Stimulated activated CD4-positive, alpha-beta T cell treated with anti-CD3 and anti-CD28 coated beads, Interleukin-4, amount 100 ng/mL, for 4 hours (primary cell): ENCODE measurements at regions not wholly inside any gene's neighbourhood (a gene's known extent, or its start where the extent isn't known, plus 50 kb on each side); places are given as distances from the start of the nearest gene placed in this dataset.
"Not testable (repeated sequence)": the region's sequence is repeated elsewhere in the genome, so short reads cannot be mapped to it uniquely, and the experiment has no call there.

ENCODE experiments used
- DNase-seq, 2 experiments: peaks; one replicate each; pipeline ENCODE4 v3.0.0-alpha.2; 2020

DNA sequence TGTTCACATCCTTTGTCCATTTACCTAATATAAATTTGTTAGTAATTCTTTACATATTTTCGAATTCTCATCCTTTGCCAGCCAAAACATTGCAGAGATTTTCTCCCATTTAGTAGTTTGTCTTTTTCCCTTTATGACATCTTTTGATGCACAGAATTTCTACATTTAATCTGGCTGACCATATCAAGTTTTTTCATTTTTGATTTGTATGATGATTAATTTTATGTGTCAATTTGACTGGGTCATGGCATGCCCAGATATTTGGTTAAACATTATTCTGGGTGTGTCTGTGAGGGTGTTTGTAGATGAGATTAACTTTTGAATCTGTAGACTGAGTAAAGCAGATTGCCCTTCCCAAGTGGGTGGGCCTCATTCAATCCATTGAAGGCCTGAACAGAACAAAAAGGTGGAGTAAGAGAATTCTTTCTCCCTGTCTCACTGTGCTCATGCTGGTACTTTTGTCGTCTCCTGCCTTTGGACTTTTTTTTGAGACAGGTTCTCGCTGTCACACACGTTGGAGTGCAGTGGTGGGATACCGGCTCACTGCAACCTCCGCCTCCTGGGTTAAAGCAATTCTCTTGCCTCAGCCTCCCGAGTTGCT, 72.1 kb upstream of the EPB41L1 start:
- DNase-seq, result no peak

GRCh38 chr20:36083200-36083599, 71.3 kb upstream of the EPB41L1 start:
- not testable (repeated sequence) for DNase-seq

GRCh38 chr20:36084356-36084755, 70.2 kb upstream of the EPB41L1 start:
- no peak for DNase-seq

GRCh38 chr20:36084897-36085613, 69.5 kb upstream of the EPB41L1 start:
- no peak for DNase-seq

DNA sequence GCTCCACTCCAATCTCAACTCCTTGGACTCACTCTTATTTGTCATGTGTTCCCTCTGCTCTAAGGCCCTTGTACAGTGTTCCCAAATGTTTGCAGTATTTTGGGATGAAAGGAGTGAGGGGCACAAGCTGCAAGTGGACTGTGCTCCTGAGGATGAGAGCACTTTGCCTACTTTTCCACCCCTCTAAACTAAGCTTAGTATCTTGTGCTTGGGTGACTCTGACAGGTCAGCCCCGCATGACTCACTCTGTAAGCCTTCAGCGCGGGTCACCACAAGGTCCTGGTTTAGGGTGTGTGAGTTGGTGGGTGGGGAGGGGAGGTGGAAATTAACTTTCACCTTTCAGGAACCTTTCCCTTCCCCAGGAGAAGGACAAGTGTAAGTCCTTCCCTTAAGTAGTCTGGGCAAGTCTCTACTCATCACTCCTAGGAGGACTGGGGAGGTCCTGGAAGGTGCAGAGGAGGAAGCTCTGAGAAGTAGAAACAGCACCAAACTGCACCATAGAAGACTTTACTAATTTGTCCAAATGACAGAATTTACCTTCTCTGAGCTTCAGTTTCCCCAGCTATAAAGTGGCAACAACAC, 68.8 kb upstream of the EPB41L1 start:
- DNase-seq, result no peak

- no peak for DNase-seq
Observed at GRCh38 chr20:36086767-36087166, 67.8 kb upstream of the EPB41L1 start.

DNA sequence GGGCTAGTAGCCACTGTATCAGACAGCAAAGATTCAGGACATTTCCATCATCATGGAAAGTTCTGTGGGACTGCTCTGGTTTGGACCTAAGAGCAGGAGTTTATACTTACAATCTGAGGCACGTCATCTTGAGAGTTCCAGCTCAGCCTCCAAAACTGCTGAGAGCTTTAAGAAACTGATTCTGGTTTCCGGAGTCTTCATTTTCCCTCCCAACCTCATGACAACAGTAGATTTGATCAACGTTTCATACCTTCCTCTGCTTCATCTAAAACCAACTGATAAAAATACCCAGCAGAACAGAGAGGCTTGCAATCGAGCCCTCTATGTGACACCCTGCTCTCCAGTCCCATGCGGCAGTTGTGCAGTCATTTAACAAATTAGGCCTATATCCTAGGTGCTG, 64.3 kb upstream of the EPB41L1 start:
- DNase-seq, result no peak

GRCh38 chr20:36091561-36092397, 62.8 kb upstream of the EPB41L1 start:
- no peak for DNase-seq

DNA sequence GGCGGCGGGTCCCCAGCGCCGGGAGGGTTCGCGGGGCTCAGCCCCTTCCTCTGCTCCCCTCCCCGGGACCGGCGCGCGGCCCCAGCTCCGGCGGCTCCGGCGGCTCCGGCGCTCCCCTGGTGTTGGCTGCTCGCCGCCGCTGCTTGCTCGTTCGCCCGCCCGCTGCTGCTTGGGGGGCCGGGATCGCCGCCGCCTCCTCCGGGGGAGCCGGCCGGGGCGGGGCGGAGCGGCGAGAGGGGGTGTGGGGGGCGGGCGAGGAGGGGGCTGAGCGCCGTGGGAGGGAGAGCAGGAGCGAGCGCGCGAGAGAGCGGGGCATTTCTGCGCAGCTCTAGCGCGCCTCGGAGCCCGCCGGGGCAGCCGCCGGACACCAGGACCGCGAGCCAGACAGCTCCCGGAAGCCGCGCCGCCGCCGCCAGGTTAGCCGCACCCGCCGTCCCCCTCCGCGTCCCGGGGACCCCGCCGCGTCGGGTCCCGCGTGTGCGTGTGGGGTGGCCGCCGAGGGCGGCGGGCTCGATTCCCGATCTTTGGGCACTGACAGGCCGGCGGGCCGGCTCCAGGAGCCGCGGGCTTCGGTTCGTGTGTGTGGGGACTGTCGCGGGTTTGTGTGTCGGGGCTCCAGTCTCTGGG, 62.0 kb upstream of the EPB41L1 start:
- DNase-seq, result peak in 1 of 2 experiments; percentile 9

GRCh38 chr20:36093025-36093803, 61.3 kb upstream of the EPB41L1 start:
- peak; percentile 34 to 36 for DNase-seq

DNA sequence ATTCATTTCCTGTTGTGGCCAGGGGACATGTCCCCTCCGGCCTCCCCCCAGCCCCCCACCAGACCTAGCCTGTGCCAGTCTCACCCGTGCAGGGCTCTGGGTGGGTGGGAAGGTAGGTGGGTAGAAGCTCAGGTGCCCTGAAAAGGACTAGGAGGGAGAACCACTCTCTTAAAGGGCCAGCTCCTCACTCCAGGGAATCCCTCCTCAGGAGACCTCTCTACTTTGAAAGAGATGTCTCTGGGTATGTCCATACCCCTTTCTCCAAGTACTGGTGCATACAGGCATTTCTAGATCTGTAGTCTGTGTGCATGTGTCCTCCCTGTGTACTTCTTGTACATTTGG, 60.8 kb upstream of the EPB41L1 start:
- no peak for DNase-seq

DNA sequence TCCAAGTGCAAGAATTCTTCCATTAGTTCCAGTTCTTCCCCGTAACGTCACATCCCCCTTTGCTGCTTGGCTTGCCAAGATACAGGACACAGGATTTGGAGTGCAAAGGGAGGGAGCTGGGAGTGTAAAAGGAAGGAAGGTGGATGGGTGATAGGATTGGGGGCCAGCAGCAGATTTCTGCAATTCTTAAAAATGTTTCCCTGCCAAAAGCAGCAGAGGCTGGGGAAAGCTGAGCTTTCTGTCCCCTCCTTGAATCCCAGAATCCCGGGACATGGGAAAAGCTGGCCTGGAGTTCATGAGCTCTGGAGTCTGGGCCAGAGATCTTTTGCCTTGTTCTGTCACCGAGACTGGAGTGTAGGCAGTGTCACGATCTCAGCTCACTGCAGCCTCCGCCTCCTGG, 60.0 kb upstream of the EPB41L1 start:
- no peak for DNase-seq

DNA sequence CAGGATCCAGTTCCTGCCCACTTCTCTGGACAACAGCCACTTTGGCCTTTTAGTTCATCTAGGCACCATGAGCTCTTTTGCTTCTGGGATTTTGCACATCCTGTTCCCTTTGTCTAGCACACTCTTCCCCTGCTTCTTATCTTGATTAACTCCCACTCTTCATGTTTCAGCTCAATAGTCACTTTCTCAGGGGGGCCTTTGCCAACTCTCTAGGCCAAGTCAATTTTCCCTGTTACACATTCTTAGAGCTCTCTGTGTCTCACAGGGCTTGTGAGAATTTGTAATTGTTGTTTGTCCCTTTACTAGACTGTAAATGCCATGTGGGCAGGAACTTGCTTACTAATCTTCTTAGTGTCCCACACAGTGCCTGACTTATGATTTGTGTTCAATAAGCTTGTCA, 58.1 kb upstream of the EPB41L1 start:
- no peak for DNase-seq

DNA sequence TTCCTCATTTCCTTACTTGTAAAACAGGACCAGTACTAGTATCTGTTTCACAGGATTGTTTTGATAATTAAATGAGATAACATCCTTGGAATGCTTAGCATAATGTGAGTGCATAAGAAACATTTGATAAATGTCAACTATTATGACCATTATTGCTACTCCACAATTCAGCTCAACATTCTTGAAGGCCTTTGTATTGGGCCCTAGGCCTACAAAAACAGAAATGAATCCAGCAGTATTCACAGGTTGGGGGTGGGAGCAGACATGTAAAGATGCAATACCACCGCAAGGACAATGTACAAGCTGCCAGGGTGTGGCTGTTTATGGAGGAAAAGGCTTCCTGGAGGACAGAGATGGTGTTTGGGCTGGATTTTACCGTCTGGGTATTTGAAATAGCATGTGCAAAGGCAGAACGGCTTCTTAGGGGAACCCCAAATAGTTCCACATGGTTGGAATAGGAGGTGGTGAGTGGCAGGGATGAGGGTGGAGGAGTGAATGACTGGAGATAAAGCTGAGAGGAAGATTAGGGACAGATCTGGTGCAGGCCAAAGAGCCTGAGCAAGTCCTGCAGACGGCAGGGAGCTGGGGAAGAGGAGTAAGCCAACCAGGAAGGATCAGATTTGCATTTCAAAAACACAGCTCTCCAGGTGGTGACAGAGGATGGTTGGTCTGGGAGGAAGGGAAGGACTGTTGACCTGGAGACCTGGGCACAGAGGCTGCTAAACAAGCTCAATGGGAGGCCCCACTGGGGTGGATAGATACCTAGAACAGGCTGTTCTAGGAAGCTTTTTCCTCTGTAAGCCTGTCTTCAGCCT, 57.0 kb upstream of the EPB41L1 start:
- DNase-seq, result no peak

- DNase-seq, result no peak
Observed at GRCh38 chr20:36098364-36098763, 56.2 kb upstream of the EPB41L1 start.

GRCh38 chr20:36099106-36099505, 55.4 kb upstream of the EPB41L1 start:
- DNase-seq, result no peak

- DNase-seq, result no peak
Observed at GRCh38 chr20:36101192-36101591, 53.3 kb upstream of the EPB41L1 start.

DNA sequence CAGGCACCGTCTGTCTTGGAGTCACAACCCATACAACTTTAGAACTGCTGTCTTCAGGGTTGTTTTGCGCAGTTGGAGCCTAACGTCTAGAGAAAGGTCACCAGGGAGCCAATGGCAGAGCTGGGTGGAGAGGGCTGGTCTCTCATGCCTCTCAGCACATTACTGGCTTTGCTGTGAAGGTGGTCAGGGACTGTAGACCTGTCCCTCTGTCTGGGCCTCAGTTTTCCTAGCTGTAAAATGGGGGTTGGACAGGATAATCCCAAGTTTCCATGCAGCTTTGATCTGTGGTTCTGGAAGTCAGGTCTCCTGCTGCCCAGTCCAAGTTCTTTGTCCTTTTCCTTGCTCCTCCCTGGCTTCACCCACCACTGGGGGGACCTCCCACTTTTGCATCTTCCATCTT, 52.2 kb upstream of the EPB41L1 start:
- no peak for DNase-seq

DNA sequence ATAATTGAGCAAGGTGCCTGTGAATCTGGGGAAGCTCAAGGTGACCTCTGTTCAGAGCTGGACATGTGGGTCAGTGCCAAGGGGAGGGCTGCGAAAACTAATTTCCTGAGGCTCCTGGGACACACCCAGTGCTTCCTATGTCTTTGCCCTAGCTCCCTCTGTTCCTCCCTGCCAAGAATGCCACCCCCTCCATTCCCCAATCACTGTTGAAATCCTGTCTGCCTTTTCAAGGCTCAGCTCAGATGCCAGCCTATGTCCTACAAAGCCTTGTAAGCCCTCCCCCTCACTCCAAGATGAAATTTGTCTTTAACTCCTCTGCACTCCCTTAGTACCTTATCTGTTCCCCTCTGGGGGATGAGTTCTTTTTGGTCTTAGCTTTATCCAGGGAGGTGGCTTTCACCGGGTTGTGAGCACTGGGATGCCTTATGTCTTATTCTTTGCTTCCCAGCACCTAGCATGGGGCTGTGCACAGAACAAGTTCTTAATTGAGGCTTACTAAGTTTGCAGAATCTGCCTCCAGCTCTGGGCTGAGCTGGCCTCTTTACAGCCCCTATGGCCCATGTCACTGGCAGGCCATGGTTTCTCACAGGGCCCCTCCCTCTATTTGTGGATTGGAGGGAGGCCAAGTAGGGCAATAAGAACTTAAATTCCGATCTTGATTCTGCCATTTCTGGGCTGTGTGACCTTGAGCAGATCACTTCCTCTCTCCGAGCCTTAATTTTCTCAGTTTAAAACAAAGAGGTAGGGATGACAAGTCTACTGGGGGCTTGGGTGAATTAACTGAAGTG, 51.5 kb upstream of the EPB41L1 start:
- DNase-seq, result no peak

DNA sequence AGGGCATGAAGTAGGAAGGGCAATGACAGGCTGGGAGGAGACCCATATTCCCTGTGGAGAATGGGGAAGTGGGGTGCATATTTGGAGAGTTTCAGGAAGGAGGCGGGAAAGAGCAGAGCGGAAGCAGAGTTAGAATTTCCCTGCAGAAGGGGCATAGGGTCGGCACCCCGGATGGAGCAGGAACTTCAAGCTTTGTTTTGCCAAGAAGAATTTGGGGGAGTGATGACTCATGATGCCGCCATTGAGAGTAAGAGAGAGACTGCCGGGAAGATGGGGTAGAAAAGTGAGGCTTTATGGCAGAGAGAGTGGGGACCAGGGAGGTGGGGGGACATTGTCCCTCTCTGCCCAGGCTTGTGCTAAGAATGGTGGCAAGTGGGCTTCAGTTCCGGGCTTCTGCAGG, 50.3 kb upstream of the EPB41L1 start:
- DNase-seq, result no peak
